WI38 (cell line): ENCODE measurements at regions not wholly inside any gene's neighbourhood (a gene's known extent, or its start where the extent isn't known, plus 50 kb on each side); places are given as distances from the start of the nearest gene placed in this dataset.
"Not testable (repeated sequence)": the region's sequence is repeated elsewhere in the genome, so short reads cannot be mapped to it uniquely, and the experiment has no call there.

Source experiments
- H3K4me3 ChIP-seq: 2 replicates; pipeline ENCODE4 v1.5.1; 2011; ENCODE audit warnings: low read depth, mild to moderate bottlenecking, control low read depth, low read length
- CTCF ChIP-seq: IDR thresholded peaks from 2 replicates; pipeline ENCODE4 v1.5.1; 2012; ENCODE audit warnings: low read depth, mild to moderate bottlenecking, control low read depth, low read length

DNA sequence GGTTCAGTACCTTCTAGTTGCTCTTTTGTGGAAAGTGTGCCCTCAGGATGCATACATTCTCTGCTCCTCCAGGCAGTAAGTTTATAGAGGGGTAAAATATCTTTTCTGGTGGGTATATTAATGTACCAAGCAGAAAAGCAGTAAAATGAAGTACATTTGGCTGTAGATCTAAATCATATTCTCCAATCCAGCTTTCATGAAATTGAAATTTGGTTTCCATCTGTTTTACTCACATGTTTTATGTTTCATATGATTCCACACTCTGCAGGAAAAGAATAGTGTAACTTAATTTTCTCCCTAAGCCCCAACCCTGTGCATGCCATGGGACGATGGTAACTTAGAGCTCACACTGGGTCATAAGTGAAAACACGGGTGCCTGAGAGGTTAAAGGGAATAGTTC, 172.3 kb downstream of the AKAIN1 start:
- no peak overlapping the region for H3K4me3 ChIP-seq
- no peak for TF ChIP-seq CTCF

DNA sequence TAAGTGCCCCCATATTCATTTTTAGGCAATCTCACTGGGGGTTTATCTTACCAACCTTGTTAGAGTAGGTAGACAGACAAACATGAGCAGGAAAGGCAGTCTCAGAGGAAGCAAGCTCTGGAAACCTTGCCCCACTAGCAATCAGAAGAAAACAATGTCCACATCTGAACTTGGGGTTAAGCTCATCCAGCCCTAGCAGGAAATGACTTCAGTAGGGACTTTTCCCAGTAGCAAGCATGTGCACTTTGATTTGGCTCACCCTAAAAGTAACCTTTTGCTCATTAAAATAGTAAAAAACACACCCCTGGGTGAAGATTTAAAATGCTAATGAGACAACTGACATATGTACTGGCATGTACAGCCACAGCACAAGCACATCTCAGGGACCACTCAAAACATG, 175.5 kb downstream of the AKAIN1 start:
- no peak for TF ChIP-seq CTCF
- no peak overlapping the region for H3K4me3 ChIP-seq

- no peak overlapping the region for H3K4me3 ChIP-seq
- no peak for TF ChIP-seq CTCF
Measured at GRCh38 chr18:5015213-5015612, 181.8 kb downstream of the AKAIN1 start.

- not testable (repeated sequence) for H3K4me3 ChIP-seq
Measured at GRCh38 chr18:5004031-5004820, 192.8 kb downstream of the AKAIN1 start.

- no peak for TF ChIP-seq CTCF
- no peak overlapping the region for H3K4me3 ChIP-seq
Measured at GRCh38 chr18:4994710-4995109, 202.3 kb downstream of the AKAIN1 start.

- no peak overlapping the region for H3K4me3 ChIP-seq
Measured at GRCh38 chr18:4987452-4988405, 209.3 kb downstream of the AKAIN1 start.

GRCh38 chr18:4986677-4987076, 210.4 kb downstream of the AKAIN1 start:
- no peak overlapping the region for H3K4me3 ChIP-seq
- TF ChIP-seq CTCF, result no peak

More at GRCh38 chr18:4987452-4988405, 209.3 kb downstream of the AKAIN1 start:
- TF ChIP-seq CTCF, result no peak
